ENCODE measurements at regions not wholly inside any gene's neighbourhood (a gene's known extent, or its start where the extent isn't known, plus 50 kb on each side); places are given as distances from the start of the nearest gene placed in this dataset.

GRCh38 chr4:15168759-15169158 lies 166.5 kb downstream of the CPEB2 start:
- Histone ChIP-seq H3K4me2 (ENCODE audit: low read length) (no peak overlapping the region), H3K4me3 (ENCODE audit: low read length) (no peak overlapping the region), H3K79me2 (replicated peaks; ENCODE audit: insufficient read depth, low read length) (no peaks in the 10 kb centered on the region), H2AFZ (ENCODE audit: low read depth, low read length) (no peak overlapping the region), H3K36me3 (ENCODE audit: insufficient read depth, low read length) (no peaks in the 10 kb centered on the region), H3K27me3 (ENCODE audit: insufficient read depth, low read depth, low read length) (no peaks in the 10 kb centered on the region), H3K9me3 (ENCODE audit: low read length) (no peaks in the 10 kb centered on the region), H3K27ac (ENCODE audit: low read length) (no peak overlapping the region), H3F3A (ENCODE audit: insufficient read depth, low read length, poor library complexity, severe bottlenecking) (no peaks in the 10 kb centered on the region), H3K9ac (ENCODE audit: low read length) (no peak overlapping the region), H4K20me1 (ENCODE audit: insufficient read depth) (no peaks in the 10 kb centered on the region), H3K9me2 (ENCODE audit: insufficient read depth, low read length) (no peaks in the 10 kb centered on the region)
- TF ChIP-seq REST (IDR thresholded peaks at IDR 0.05; ENCODE audit: borderline replicate concordance) = no peak
- no peak for TF ChIP-seq CTCF (IDR thresholded peaks at IDR 0.05; ENCODE audit: poor library complexity, severe bottlenecking)
- TF ChIP-seq SMC3 (conservative IDR thresholded peaks at IDR 0.05; ENCODE audit: poor library complexity) = no peak
- no peak for TF ChIP-seq EP300 (conservative IDR thresholded peaks at IDR 0.05; ENCODE audit: poor library complexity, severe bottlenecking)

GRCh38 chr4:15171725-15172124 lies 169.4 kb downstream of the CPEB2 start:
- Histone ChIP-seq H3F3A (ENCODE audit: insufficient read depth, low read length, poor library complexity, severe bottlenecking) (no peaks in the 10 kb centered on the region), H3K4me3 (ENCODE audit: low read length) (no peak overlapping the region), H4K20me1 (ENCODE audit: insufficient read depth) (no peaks in the 10 kb centered on the region), H2AFZ (ENCODE audit: low read depth, low read length) (no peak overlapping the region), H3K27ac (ENCODE audit: low read length) (no peak overlapping the region), H3K9ac (ENCODE audit: low read length) (no peak overlapping the region), H3K27me3 (ENCODE audit: insufficient read depth, low read depth, low read length) (no peaks in the 10 kb centered on the region), H3K79me2 (replicated peaks; ENCODE audit: insufficient read depth, low read length) (no peaks in the 10 kb centered on the region), H3K36me3 (ENCODE audit: insufficient read depth, low read length) (no peaks in the 10 kb centered on the region), H3K9me2 (ENCODE audit: insufficient read depth, low read length) (no peaks in the 10 kb centered on the region), H3K4me2 (ENCODE audit: low read length) (no peak overlapping the region), H3K9me3 (ENCODE audit: low read length) (no peaks in the 10 kb centered on the region)
- TF ChIP-seq TAF1 (IDR thresholded peaks at IDR 0.05; ENCODE audit: low read depth) (no peak), RAD21 (conservative IDR thresholded peaks at IDR 0.05) (no peak), REST (IDR thresholded peaks at IDR 0.05; ENCODE audit: borderline replicate concordance) (no peak), EP300 (conservative IDR thresholded peaks at IDR 0.05; ENCODE audit: poor library complexity, severe bottlenecking) (no peak), EZH2 (IDR thresholded peaks at IDR 0.05; ENCODE audit: borderline replicate concordance, insufficient read depth, low read length, poor library complexity, severe bottlenecking) (no peak), SMC3 (conservative IDR thresholded peaks at IDR 0.05; ENCODE audit: poor library complexity) (no peak), CTCF (IDR thresholded peaks at IDR 0.05; ENCODE audit: poor library complexity, severe bottlenecking) (no peak), MXI1 (conservative IDR thresholded peaks at IDR 0.05; ENCODE audit: poor library complexity, severe bottlenecking) (no peak), POLR2AphosphoS5 (IDR thresholded peaks at IDR 0.05) (no peak)

Data from neural cell (in vitro differentiated cells).